HCT116 (cell line): ENCODE measurements at regions not wholly inside any gene's neighbourhood (a gene's known extent, or its start where the extent isn't known, plus 50 kb on each side); places are given as distances from the start of the nearest gene placed in this dataset.

Experiments
- ATAC-seq: fragments of 200-7000 bp; cut with Tn5 transposase; 2 replicates; pipeline ENCODE4 v1.9.1; 2020; ENCODE audit warnings: mild to moderate bottlenecking, moderate library complexity
- BruUV-seq: library from RNA; stranded (reverse); fragments of 400-500 nt; replicated peaks from 2 replicates; lab custom pipeline; 2021; lab: Mats Ljungman, UMichigan
- CTCF ChIA-PET: fragments of 300-600 bp; sonication (Branson Sonifier 250); formaldehyde crosslinking; loops from one replicate; lab custom pipeline; 2021; ENCODE audit warnings: antibody characterized with exemption; lab: Charles Lee
- POLR2A ChIA-PET: fragments of 300-600, 350-600 bp; sonication (Branson Sonifier 250); formaldehyde crosslinking; loops from one replicate; lab custom pipeline; 2021; ENCODE audit warnings: antibody characterized with exemption; lab: Charles Lee
- RAD21 ChIA-PET, 2 experiments: fragments of 300-600 bp; sonication (Branson Sonifier 250); formaldehyde crosslinking; loops; one replicate each; lab custom pipeline; 2023; ENCODE audit warnings: low total read pairs in 2 of 2; ENCODE audit not compliant: uncharacterized antibody in 2 of 2, unreplicated experiment in 2 of 2, low non-redundant PET in 1 of 2; lab: Charles Lee
- DNase-seq: peaks from one replicate; pipeline ENCODE4 v3.0.0-alpha.2; 2010; ENCODE audit warnings: low read depth, low spot score
- H2AFZ ChIP-seq: fragments of 200-600 bp; shearing (Covaris generic), sonication (generic); 2 replicates; pipeline ENCODE4 v1.6.1; 2017; ENCODE audit warnings: low read depth, mixed run types, mixed read lengths, antibody characterized with exemption, low read length; ENCODE audit not compliant: poor library complexity, severe bottlenecking
- H3K27ac ChIP-seq: 2 replicates; pipeline ENCODE4 v1.5.1; 2012; ENCODE audit warnings: low read depth, low read length
- H3K27me3 ChIP-seq: fragments of 200-600 bp; sonication (generic); 2 replicates; pipeline ENCODE4 v1.6.1; 2016; ENCODE audit warnings: mixed run types, low read length, mixed read lengths; ENCODE audit not compliant: insufficient read depth
- H3K36me3 ChIP-seq, 2 experiments: fragments of 200-500 bp in 1 of 2; fragments of 200-600 bp in 1 of 2; sonication (Bioruptor generic) in 1 of 2; sonication (generic) in 1 of 2; 2 replicates each; pipeline versions ENCODE4 v1.5.1 to v1.6.1; 2014 to 2016; ENCODE audit warnings: low read length in 2 of 2, inconsistent platforms in 1 of 2, mixed read lengths in 1 of 2, mixed run types in 1 of 2; ENCODE audit not compliant: insufficient read depth in 2 of 2, control insufficient read depth in 1 of 2
- H3K4me1 ChIP-seq, 2 experiments: fragments of 200-600 bp in 1 of 2; sonication (generic) in 1 of 2; 2 replicates each; pipeline versions ENCODE4 v1.5.1 to v1.6.1; 2012 to 2017; ENCODE audit warnings: low read length in 2 of 2, inconsistent platforms in 1 of 2, mild to moderate bottlenecking in 1 of 2, mixed read lengths in 1 of 2, mixed run types in 1 of 2, moderate library complexity in 1 of 2; ENCODE audit not compliant: insufficient read depth in 2 of 2, control insufficient read depth in 1 of 2
- H3K4me2 ChIP-seq: fragments of 200-600 bp; sonication (generic); 2 replicates; pipeline ENCODE4 v1.6.1; 2017; ENCODE audit warnings: mixed run types, low read length, mixed read lengths
- H3K4me3 ChIP-seq, 2 experiments: fragments of 200-600 bp in 1 of 2; sonication (generic) in 1 of 2; replicated peaks in 1 of 2; 2 replicates each; pipeline ENCODE4 v1.5.1; 2011 to 2016; ENCODE audit warnings: low read length in 2 of 2, control low read depth in 1 of 2, low read depth in 1 of 2, mild to moderate bottlenecking in 1 of 2, mixed read lengths in 1 of 2, mixed run types in 1 of 2
- H3K79me2 ChIP-seq: fragments of 200-600 bp; sonication (generic); 2 replicates; pipeline ENCODE4 v1.6.1; 2017; ENCODE audit warnings: mild to moderate bottlenecking, mixed run types, low read length, moderate library complexity, mixed read lengths; ENCODE audit not compliant: insufficient read depth
- H3K9ac ChIP-seq: fragments of 200-600 bp; sonication (generic); 2 replicates; pipeline ENCODE4 v1.6.1; 2016; ENCODE audit warnings: low read length, mixed read lengths
- H3K9me2 ChIP-seq: fragments of 200-600 bp; sonication (generic), shearing (Covaris generic); 2 replicates; pipeline ENCODE4 v1.6.1; 2017; ENCODE audit warnings: mixed run types, mild to moderate bottlenecking, moderate library complexity; ENCODE audit not compliant: insufficient read depth
- H3K9me3 ChIP-seq, 2 experiments: fragments of 200-500 bp in 1 of 2; fragments of 200-600 bp in 1 of 2; sonication (Bioruptor generic) in 1 of 2; sonication (generic) in 1 of 2; 2 replicates each; pipeline ENCODE4 v1.6.1; 2014 to 2017; ENCODE audit warnings: low read length in 2 of 2, mixed read lengths in 2 of 2, inconsistent platforms in 1 of 2, low read depth in 1 of 2, mild to moderate bottlenecking in 1 of 2, mixed run types in 1 of 2, moderate library complexity in 1 of 2; ENCODE audit not compliant: control insufficient read depth in 1 of 2, insufficient read depth in 1 of 2
- H4K20me1 ChIP-seq: fragments of 200-600 bp; sonication (generic), shearing (Covaris generic); 2 replicates; pipeline ENCODE4 v1.6.1; 2017; ENCODE audit warnings: mixed run types, mild to moderate bottlenecking, moderate library complexity; ENCODE audit not compliant: insufficient read depth
- CBX3 ChIP-seq: IDR thresholded peaks from 2 replicates; pipeline ENCODE4 v1.6.1; 2012; ENCODE audit warnings: low read depth
- CEBPB ChIP-seq: IDR thresholded peaks from 2 replicates; pipeline ENCODE4 v1.6.1; 2012; ENCODE audit warnings: low read depth
- EGR1 ChIP-seq: IDR thresholded peaks from 2 replicates; pipeline ENCODE4 v1.6.1; 2012; ENCODE audit warnings: low read depth
- EZH2 ChIP-seq: fragments of 200-600 bp; sonication (generic); IDR thresholded peaks from 2 replicates; pipeline ENCODE4 v1.6.1; 2017; ENCODE audit warnings: antibody characterized with exemption, mixed run types
- EZH2phosphoT487 ChIP-seq: fragments of 200-600 bp; IDR thresholded peaks from 2 replicates; pipeline ENCODE4 v1.6.1; 2018; ENCODE audit warnings: antibody characterized with exemption, borderline replicate concordance
- POLR2A ChIP-seq: IDR thresholded peaks from 2 replicates; pipeline ENCODE4 v1.7.0; 2011; ENCODE audit warnings: borderline replicate concordance; ENCODE audit not compliant: insufficient read depth, insufficient read length; ENCODE audit errors: extremely low read depth
- POLR2AphosphoS5 ChIP-seq: IDR thresholded peaks from 2 replicates; pipeline ENCODE4 v1.6.1; 2011; ENCODE audit warnings: mild to moderate bottlenecking, low read depth, low read length, moderate library complexity
- SIN3A ChIP-seq: IDR thresholded peaks from 2 replicates; pipeline ENCODE4 v1.6.1; 2012; ENCODE audit warnings: low read depth
- SP1 ChIP-seq: IDR thresholded peaks from 2 replicates; pipeline ENCODE4 v1.6.1; 2012; ENCODE audit warnings: low read depth
- SRF ChIP-seq: IDR thresholded peaks from 2 replicates; pipeline ENCODE4 v1.6.1; 2012; ENCODE audit warnings: low read depth
- ZFX ChIP-seq: fragments of 450-650 bp; IDR thresholded peaks from 2 replicates; pipeline ENCODE4 v1.6.1; 2017
- intact Hi-C: fragments of 100-400 bp; cut with micrococcal nuclease; formaldehyde crosslinking; loops from 2 replicates; pipeline ENCODE4 v1.10.0; 2022
- TF ChIP-seq, protein P1 (sequence below): IDR thresholded peaks from 2 replicates; pipeline ENCODE4 v1.6.1; 2012
- TF ChIP-seq, protein P2 (sequence below): IDR thresholded peaks from 2 replicates; pipeline ENCODE4 v1.6.1; 2011; ENCODE audit warnings: mild to moderate bottlenecking, low read length, moderate library complexity; ENCODE audit not compliant: insufficient replicate concordance; ENCODE audit errors: extremely low read depth
- TF ChIP-seq, protein P3 (sequence below), 3 experiments: fragments of 200-600 bp in 1 of 3; sonication (generic) in 1 of 3; IDR thresholded peaks in 2 of 3; conservative IDR thresholded peaks in 1 of 3; 2 replicates each; pipeline ENCODE4 v1.5.1; 2012 to 2017; ENCODE audit warnings: low read depth in 2 of 3, low read length in 2 of 3, antibody characterized with exemption in 1 of 3, borderline replicate concordance in 1 of 3, control low read depth in 1 of 3, mild to moderate bottlenecking in 1 of 3, mixed read lengths in 1 of 3, mixed run types in 1 of 3, moderate library complexity in 1 of 3; ENCODE audit not compliant: insufficient read depth in 1 of 3
- TF ChIP-seq, protein P4 (sequence below): IDR thresholded peaks from 2 replicates; pipeline ENCODE4 v1.6.1; 2012
- TF ChIP-seq, protein P5 (sequence below): IDR thresholded peaks from 2 replicates; pipeline ENCODE4 v1.6.1; 2012; ENCODE audit warnings: low read depth

DNA sequence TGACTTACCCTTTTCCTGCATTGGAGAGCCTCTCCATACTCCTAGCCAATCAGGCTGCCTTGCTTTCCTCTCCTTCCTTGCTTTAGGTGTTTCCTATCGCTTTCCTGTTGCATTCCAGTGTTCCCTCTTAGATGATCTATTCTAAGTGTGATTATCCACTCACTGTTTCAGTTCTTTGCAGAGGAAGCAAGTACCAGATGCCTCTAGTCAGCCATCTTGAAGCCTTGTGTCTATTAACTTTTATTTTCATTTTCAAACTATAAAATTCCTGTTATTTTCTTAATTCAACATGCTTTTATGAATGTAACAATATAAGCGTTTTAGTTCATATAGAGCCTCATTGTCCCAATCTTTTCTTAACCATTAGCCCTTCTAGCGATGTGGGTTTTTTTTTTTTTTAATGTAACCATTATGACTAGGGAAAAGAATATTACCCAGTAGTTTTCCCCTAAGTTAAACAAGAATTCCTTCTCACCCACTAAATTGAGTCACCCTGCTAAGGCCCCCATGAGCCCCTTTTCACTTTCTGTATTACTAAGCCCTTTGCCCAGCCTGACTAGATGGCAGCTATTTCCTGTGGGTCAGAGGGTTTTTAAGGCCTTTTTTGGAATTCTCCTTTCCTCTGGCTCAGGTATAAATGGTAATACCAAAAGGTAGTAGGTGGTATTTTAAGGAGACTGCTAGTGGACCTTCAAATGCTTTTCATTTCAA lies 229.4 kb upstream of the CTNNB1 start:
- H3K79me2 ChIP-seq: no peaks in the 10 kb centered on the region
- intact Hi-C loops: no loop called here
- BruUV-seq: no TSS peak

More for the DNA sequence above, 229.4 kb upstream of the CTNNB1 start:
- H3K9me3 ChIP-seq: no peaks in the 10 kb centered on the region
- ATAC-seq (no peak), DNase-seq (no peak)
- peaks cover 3 to 18% of the 10 kb centered on the region in 2 experiments; a peak in 3 of 4 replicates for H3K4me1 ChIP-seq
- no peaks in the 10 kb centered on the region for H3K9me2 ChIP-seq
- no peaks in the 10 kb centered on the region for H3K36me3 ChIP-seq
- POLR2A ChIA-PET: no interaction called here
- H4K20me1 ChIP-seq: no peaks in the 10 kb centered on the region
- CTCF ChIA-PET: no interaction called here
- H3K4me2 ChIP-seq: no peak overlapping the region
- H2AFZ ChIP-seq: no peak overlapping the region
- no peak overlapping the region for H3K9ac ChIP-seq
- no peak overlapping the region for H3K4me3 ChIP-seq
- RAD21 ChIA-PET: no interaction called here
- no peaks in the 10 kb centered on the region for H3K27me3 ChIP-seq
- H3K27ac ChIP-seq: no peak overlapping the region
- TF ChIP-seq, protein P1, sequence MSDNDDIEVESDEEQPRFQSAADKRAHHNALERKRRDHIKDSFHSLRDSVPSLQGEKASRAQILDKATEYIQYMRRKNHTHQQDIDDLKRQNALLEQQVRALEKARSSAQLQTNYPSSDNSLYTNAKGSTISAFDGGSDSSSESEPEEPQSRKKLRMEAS: no peak
- TF ChIP-seq SP1 (no peak), EGR1 (no peak), ZFX (no peak), CEBPB (no peak), POLR2AphosphoS5 (no peak), SIN3A (no peak), EZH2 (no peak), CBX3 (no peak), EZH2phosphoT487 (no peak), POLR2A (no peak), SRF (no peak)
- TF ChIP-seq, protein P2, sequence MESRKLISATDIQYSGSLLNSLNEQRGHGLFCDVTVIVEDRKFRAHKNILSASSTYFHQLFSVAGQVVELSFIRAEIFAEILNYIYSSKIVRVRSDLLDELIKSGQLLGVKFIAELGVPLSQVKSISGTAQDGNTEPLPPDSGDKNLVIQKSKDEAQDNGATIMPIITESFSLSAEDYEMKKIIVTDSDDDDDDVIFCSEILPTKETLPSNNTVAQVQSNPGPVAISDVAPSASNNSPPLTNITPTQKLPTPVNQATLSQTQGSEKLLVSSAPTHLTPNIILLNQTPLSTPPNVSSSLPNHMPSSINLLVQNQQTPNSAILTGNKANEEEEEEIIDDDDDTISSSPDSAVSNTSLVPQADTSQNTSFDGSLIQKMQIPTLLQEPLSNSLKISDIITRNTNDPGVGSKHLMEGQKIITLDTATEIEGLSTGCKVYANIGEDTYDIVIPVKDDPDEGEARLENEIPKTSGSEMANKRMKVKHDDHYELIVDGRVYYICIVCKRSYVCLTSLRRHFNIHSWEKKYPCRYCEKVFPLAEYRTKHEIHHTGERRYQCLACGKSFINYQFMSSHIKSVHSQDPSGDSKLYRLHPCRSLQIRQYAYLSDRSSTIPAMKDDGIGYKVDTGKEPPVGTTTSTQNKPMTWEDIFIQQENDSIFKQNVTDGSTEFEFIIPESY: no peak
- TF ChIP-seq, protein P3, sequence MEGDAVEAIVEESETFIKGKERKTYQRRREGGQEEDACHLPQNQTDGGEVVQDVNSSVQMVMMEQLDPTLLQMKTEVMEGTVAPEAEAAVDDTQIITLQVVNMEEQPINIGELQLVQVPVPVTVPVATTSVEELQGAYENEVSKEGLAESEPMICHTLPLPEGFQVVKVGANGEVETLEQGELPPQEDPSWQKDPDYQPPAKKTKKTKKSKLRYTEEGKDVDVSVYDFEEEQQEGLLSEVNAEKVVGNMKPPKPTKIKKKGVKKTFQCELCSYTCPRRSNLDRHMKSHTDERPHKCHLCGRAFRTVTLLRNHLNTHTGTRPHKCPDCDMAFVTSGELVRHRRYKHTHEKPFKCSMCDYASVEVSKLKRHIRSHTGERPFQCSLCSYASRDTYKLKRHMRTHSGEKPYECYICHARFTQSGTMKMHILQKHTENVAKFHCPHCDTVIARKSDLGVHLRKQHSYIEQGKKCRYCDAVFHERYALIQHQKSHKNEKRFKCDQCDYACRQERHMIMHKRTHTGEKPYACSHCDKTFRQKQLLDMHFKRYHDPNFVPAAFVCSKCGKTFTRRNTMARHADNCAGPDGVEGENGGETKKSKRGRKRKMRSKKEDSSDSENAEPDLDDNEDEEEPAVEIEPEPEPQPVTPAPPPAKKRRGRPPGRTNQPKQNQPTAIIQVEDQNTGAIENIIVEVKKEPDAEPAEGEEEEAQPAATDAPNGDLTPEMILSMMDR (IDR thresholded peaks at IDR 0.05 in 2 of 3, conservative IDR thresholded peaks at IDR 0.05 in 1 of 3; ENCODE audit: borderline replicate concordance in 1 of 3, insufficient read depth in 1 of 3, low read depth in 2 of 3, low read length in 2 of 3): no peak
- TF ChIP-seq, protein P4, sequence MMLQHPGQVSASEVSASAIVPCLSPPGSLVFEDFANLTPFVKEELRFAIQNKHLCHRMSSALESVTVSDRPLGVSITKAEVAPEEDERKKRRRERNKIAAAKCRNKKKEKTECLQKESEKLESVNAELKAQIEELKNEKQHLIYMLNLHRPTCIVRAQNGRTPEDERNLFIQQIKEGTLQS: no peak
- TF ChIP-seq, protein P5, sequence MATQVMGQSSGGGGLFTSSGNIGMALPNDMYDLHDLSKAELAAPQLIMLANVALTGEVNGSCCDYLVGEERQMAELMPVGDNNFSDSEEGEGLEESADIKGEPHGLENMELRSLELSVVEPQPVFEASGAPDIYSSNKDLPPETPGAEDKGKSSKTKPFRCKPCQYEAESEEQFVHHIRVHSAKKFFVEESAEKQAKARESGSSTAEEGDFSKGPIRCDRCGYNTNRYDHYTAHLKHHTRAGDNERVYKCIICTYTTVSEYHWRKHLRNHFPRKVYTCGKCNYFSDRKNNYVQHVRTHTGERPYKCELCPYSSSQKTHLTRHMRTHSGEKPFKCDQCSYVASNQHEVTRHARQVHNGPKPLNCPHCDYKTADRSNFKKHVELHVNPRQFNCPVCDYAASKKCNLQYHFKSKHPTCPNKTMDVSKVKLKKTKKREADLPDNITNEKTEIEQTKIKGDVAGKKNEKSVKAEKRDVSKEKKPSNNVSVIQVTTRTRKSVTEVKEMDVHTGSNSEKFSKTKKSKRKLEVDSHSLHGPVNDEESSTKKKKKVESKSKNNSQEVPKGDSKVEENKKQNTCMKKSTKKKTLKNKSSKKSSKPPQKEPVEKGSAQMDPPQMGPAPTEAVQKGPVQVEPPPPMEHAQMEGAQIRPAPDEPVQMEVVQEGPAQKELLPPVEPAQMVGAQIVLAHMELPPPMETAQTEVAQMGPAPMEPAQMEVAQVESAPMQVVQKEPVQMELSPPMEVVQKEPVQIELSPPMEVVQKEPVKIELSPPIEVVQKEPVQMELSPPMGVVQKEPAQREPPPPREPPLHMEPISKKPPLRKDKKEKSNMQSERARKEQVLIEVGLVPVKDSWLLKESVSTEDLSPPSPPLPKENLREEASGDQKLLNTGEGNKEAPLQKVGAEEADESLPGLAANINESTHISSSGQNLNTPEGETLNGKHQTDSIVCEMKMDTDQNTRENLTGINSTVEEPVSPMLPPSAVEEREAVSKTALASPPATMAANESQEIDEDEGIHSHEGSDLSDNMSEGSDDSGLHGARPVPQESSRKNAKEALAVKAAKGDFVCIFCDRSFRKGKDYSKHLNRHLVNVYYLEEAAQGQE: no peak
